NCI-H1105 (cell line): ENCODE measurements at regions not wholly inside any gene's neighbourhood (a gene's known extent, or its start where the extent isn't known, plus 50 kb on each side); places are given as distances from the start of the nearest gene placed in this dataset.
"Not testable (repeated sequence)": the region's sequence is repeated elsewhere in the genome, so short reads cannot be mapped to it uniquely, and the experiment has no call there.

ENCODE experiments used
- DNase-seq: peaks from one replicate; lab custom pipeline; 2025; lab: John Stamatoyannopoulos, UW

GRCh38 chr19:28444362-28444761 is 768.6 kb downstream of the UQCRFS1 start:
- no peak for DNase-seq

GRCh38 chr19:28443361-28443760 is 769.6 kb downstream of the UQCRFS1 start:
- no peak for DNase-seq

GRCh38 chr19:28437390-28438346 is 775.3 kb downstream of the UQCRFS1 start:
- peak; percentile 36 for DNase-seq

- DNase-seq: peak; percentile 27
Measured at GRCh38 chr19:28436320-28436719, 776.6 kb downstream of the UQCRFS1 start.

GRCh38 chr19:28435551-28436271 is 777.2 kb downstream of the UQCRFS1 start:
- DNase-seq: no peak

GRCh38 chr19:28434794-28435193 is 778.2 kb downstream of the UQCRFS1 start:
- DNase-seq: not testable (repeated sequence)

- DNase-seq: not testable (repeated sequence)
Measured at GRCh38 chr19:28434365-28434764, 778.6 kb downstream of the UQCRFS1 start.

GRCh38 chr19:28433166-28433565 is 779.8 kb downstream of the UQCRFS1 start:
- DNase-seq: not testable (repeated sequence)

GRCh38 chr19:28430214-28430613 is 782.7 kb downstream of the UQCRFS1 start:
- no peak for DNase-seq

- DNase-seq: no peak
Measured at GRCh38 chr19:28429356-28429755, 783.6 kb downstream of the UQCRFS1 start.

GRCh38 chr19:28428663-28429348 is 784.1 kb downstream of the UQCRFS1 start:
- no peak for DNase-seq

- no peak for DNase-seq
Measured at GRCh38 chr19:28427376-28428083, 785.4 kb downstream of the UQCRFS1 start.

GRCh38 chr19:28426730-28427225 is 786.2 kb downstream of the UQCRFS1 start:
- no peak for DNase-seq

GRCh38 chr19:28426110-28426729 is 786.7 kb downstream of the UQCRFS1 start:
- DNase-seq: no peak

- no peak for DNase-seq
Measured at GRCh38 chr19:28425046-28425931, 787.7 kb downstream of the UQCRFS1 start.

GRCh38 chr19:28424662-28425045 is 788.3 kb downstream of the UQCRFS1 start:
- DNase-seq: no peak

GRCh38 chr19:28424077-28424476 is 788.9 kb downstream of the UQCRFS1 start:
- no peak for DNase-seq

GRCh38 chr19:28422791-28423650 is 789.9 kb downstream of the UQCRFS1 start:
- no peak for DNase-seq

- no peak for DNase-seq
Measured at GRCh38 chr19:28422046-28422445, 790.9 kb downstream of the UQCRFS1 start.
